Psoas muscle (tissue), 7 donors: ENCODE measurements at regions not wholly inside any gene's neighbourhood (a gene's known extent, or its start where the extent isn't known, plus 50 kb on each side); places are given as distances from the start of the nearest gene placed in this dataset.

Experiments
- ATAC-seq, 4 donors: fragments of 200-7000 bp; cut with Tn5 transposase; one replicate each; pipeline ENCODE4 v1.9.1; 2020; ENCODE audit warnings: moderate library complexity in 3 of 4, mild to moderate bottlenecking in 2 of 4
- DNase-seq, 2 donors: peaks; one replicate each; pipeline ENCODE4 v3.0.0-alpha.2; 2020
- H3K27ac ChIP-seq: fragments of 200-600 bp; one replicate; pipeline ENCODE4 v1.8.0; 2022
- H3K27me3 ChIP-seq, 3 donors: fragments of 200-600 bp in 1 of 3; one replicate each; pipeline versions ENCODE4 v1.6.1 to v1.8.0; 2013 to 2022; ENCODE audit warnings: low read length in 2 of 3, mild to moderate bottlenecking in 2 of 3, moderate library complexity in 1 of 3; ENCODE audit not compliant: insufficient read depth in 3 of 3
- H3K36me3 ChIP-seq, 2 donors: fragments of 200-600 bp in 1 of 2; one replicate each; pipeline versions ENCODE4 v1.6.1 to v1.8.0; 2013 to 2022; ENCODE audit warnings: low read depth in 1 of 2, mild to moderate bottlenecking in 1 of 2, moderate library complexity in 1 of 2; ENCODE audit not compliant: insufficient read depth in 1 of 2
- H3K4me1 ChIP-seq: fragments of 200-600 bp; one replicate; pipeline ENCODE4 v1.8.0; 2022
- H3K4me3 ChIP-seq: fragments of 200-600 bp; one replicate; pipeline ENCODE4 v1.8.0; 2022; ENCODE audit warnings: mild to moderate bottlenecking
- H3K9me3 ChIP-seq: fragments of 200-600 bp; one replicate; pipeline ENCODE4 v1.8.0; 2022
- WGBS, 3 donors: extraction: QIAGEN DNeasy Blood & Tissue Kit; methylation state at CpG; one replicate each; pipeline versions ENCODE4 v1.1.6 to v1.1.7; 2013; 5-methylcytosine and 5-hydroxymethylcytosine counted together
- intact Hi-C, 2 donors: fragments of 100-400 bp; cut with DNase I; formaldehyde crosslinking; loops; one replicate each; pipeline versions ENCODE4 v1.11.0 to v1.14.2; 2022
- TF ChIP-seq, protein P1 (sequence below): fragments of 200-600 bp; IDR thresholded peaks from one replicate; pipeline ENCODE4 v1.8.0; 2022; ENCODE audit warnings: antibody characterized with exemption
- donor health status: healthy with polysubstance abuse.
- donor health status: DM: no; HTN: no; CAD: no; lungs with moderate emphysema.
- donor health status: Bipolar disorder and iron deficiency.
- donor health status: healthy.
- donor health status: DM: yes; HTN: yes; CAD: no.
- donor health status: DM: no; HTN: no; CAD: no.
- donor health status: DM: yes; HTN: yes; CAD: no.

- intact Hi-C loops, result no loop called here
These were observed 158.6 kb downstream of the INHBA start for GRCh38 chr7:41544241-41544640.

DNA sequence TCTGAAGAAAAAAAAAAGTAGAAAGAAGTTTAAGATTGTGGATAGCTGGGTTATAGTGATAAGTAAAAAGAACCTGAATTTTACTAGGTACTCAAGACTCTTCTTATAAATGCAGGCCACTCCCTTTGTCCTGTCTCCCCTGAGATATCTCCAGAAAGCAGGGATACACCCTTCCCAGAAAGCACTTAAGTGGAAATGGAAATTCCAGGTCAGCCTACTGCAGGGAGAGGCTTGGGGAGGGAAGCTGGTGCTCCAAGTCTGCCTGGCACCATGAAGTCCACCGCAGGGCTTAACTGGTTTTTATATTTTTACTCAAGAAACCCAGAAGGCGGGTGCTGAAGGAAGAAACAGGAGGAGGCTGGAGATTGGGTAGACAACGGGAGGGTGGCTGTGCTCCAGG is 162.3 kb downstream of the INHBA start:
- DNase-seq (no peak), ATAC-seq (no peak)
- Histone ChIP-seq H3K27ac (no peak overlapping the region), H3K4me1 (no peaks in the 10 kb centered on the region), H3K36me3 (no peaks in the 10 kb centered on the region), H3K27me3 (no peaks in the 10 kb centered on the region), H3K4me3 (no peak overlapping the region), H3K9me3 (no peaks in the 10 kb centered on the region)
- WGBS, 3 donors, result 60 to 73% (median 69%) methylated on average over 3 of the region's 3 CpGs
- intact Hi-C loops, result no loop called here
- TF ChIP-seq, protein P1, sequence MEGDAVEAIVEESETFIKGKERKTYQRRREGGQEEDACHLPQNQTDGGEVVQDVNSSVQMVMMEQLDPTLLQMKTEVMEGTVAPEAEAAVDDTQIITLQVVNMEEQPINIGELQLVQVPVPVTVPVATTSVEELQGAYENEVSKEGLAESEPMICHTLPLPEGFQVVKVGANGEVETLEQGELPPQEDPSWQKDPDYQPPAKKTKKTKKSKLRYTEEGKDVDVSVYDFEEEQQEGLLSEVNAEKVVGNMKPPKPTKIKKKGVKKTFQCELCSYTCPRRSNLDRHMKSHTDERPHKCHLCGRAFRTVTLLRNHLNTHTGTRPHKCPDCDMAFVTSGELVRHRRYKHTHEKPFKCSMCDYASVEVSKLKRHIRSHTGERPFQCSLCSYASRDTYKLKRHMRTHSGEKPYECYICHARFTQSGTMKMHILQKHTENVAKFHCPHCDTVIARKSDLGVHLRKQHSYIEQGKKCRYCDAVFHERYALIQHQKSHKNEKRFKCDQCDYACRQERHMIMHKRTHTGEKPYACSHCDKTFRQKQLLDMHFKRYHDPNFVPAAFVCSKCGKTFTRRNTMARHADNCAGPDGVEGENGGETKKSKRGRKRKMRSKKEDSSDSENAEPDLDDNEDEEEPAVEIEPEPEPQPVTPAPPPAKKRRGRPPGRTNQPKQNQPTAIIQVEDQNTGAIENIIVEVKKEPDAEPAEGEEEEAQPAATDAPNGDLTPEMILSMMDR, result no peak

More at GRCh38 chr7:41544241-41544640, 158.6 kb downstream of the INHBA start:
- TF ChIP-seq, protein P1, result no peak
- Histone ChIP-seq H3K27ac (no peak overlapping the region), H3K4me3 (no peak overlapping the region), H3K27me3 (no peaks in the 10 kb centered on the region), H3K9me3 (no peaks in the 10 kb centered on the region), H3K4me1 (no peaks in the 10 kb centered on the region), H3K36me3 (no peaks in the 10 kb centered on the region)
- no peak for DNase-seq
- 47 to 54% (median 49%) methylated on average over 5 of the region's 5 CpGs for WGBS, 3 donors
- no peak for ATAC-seq

GRCh38 chr7:41538810-41539724 is 163.8 kb downstream of the INHBA start:
- H3K27me3 ChIP-seq, result no peaks in the 10 kb centered on the region
- TF ChIP-seq, protein P1, result no peak
- no peak overlapping the region for H3K4me3 ChIP-seq
- WGBS, 3 donors, result 34 to 36% (median 35%) methylated on average over 8 of the region's 8 CpGs
- ATAC-seq (no peak), DNase-seq (no peak)
- H3K4me1 ChIP-seq, result no peaks in the 10 kb centered on the region
- no peak overlapping the region for H3K27ac ChIP-seq
- H3K36me3 ChIP-seq, result no peaks in the 10 kb centered on the region
- intact Hi-C loops, result no loop called here
- peaks cover 3% of the 10 kb centered on the region for H3K9me3 ChIP-seq

GRCh38 chr7:41536873-41537665 is 165.8 kb downstream of the INHBA start:
- Histone ChIP-seq H3K4me3 (no peak overlapping the region), H3K27ac (no peak overlapping the region), H3K36me3 (no peaks in the 10 kb centered on the region), H3K27me3 (no peaks in the 10 kb centered on the region), H3K4me1 (no peaks in the 10 kb centered on the region), H3K9me3 (peaks cover 3% of the 10 kb centered on the region)
- ATAC-seq (no peak), DNase-seq (no peak)
- intact Hi-C loops, result no loop called here
- TF ChIP-seq, protein P1, result no peak
- WGBS, 3 donors, result 74 to 82% (median 79%) methylated on average over 9 of the region's 9 CpGs
